K562 (cell line): ENCODE measurements at regions not wholly inside any gene's neighbourhood (a gene's known extent, or its start where the extent isn't known, plus 50 kb on each side); places are given as distances from the start of the nearest gene placed in this dataset.

ENCODE experiments used
- ATAC-seq: fragments of 200-7000 bp; cut with Tn5 transposase; 3 replicates; pipeline ENCODE4 v1.9.1; 2020; ENCODE audit warnings: moderate library complexity
- BruUV-seq: library from RNA; stranded (reverse); fragments of 400-500 nt; replicated peaks from 2 replicates; lab custom pipeline; 2021; lab: Mats Ljungman, UMichigan
- CTCF ChIA-PET: fragments of 300-600 bp; formaldehyde crosslinking; extraction: SDS; loops from one replicate; lab custom pipeline; 2021; ENCODE audit warnings: low intra/inter-chr PET ratio; lab: Yijun Ruan, JAX
- POLR2A ChIA-PET: fragments of 300-600, 350-650 bp; sonication (Branson Sonifier 250); formaldehyde crosslinking; extraction: SDS; loops from one replicate; lab custom pipeline; 2021; ENCODE audit warnings: antibody characterized with exemption, inconsistent platforms; lab: Yijun Ruan, JAX
- DNase-seq, 4 experiments: peaks; one replicate each; pipeline versions ENCODE4 v3.0.0 to v3.0.0-alpha.2; 2011 to 2018; ENCODE audit warnings: low spot score in 3 of 4, mixed read lengths in 3 of 4; ENCODE audit errors: extremely low read depth in 1 of 4
- FAIRE-seq: peaks from 2 replicates; lab custom pipeline; 2011; peaks lifted over from hg19 to GRCh38; lab: Jason Lieb, UNC
- H2AFZ ChIP-seq: 2 replicates; pipeline ENCODE4 v1.6.0; 2011; ENCODE audit warnings: low read depth, low read length, control low read depth, inconsistent platforms
- H3K27ac ChIP-seq: fragments of 200-600 bp; 3 replicates; pipeline ENCODE4 v1.8.0; 2011; ENCODE audit warnings: low read depth, mild to moderate bottlenecking, control low read depth, inconsistent platforms, low read length, moderate library complexity, mixed read lengths; ENCODE audit errors: extremely low read depth
- H3K27me3 ChIP-seq, 2 experiments: fragments of 300-600 bp in 1 of 2; 2 replicates in 1 of 2; 3 replicates in 1 of 2; pipeline versions ENCODE4 v1.6.0 to v1.8.0; 2011; ENCODE audit warnings: inconsistent platforms in 2 of 2, low read length in 2 of 2, mild to moderate bottlenecking in 1 of 2, mixed read lengths in 1 of 2, moderate library complexity in 1 of 2; ENCODE audit not compliant: control insufficient read depth in 2 of 2, insufficient read depth in 2 of 2
- H3K36me3 ChIP-seq: fragments of 300-600 bp; 3 replicates; pipeline ENCODE4 v1.8.0; 2011; ENCODE audit warnings: mild to moderate bottlenecking, low read length, inconsistent platforms; ENCODE audit not compliant: control insufficient read depth, insufficient read depth
- H3K4me1 ChIP-seq, 2 experiments: fragments of 200-600 bp in 1 of 2; replicated peaks in 1 of 2; 2 replicates in 1 of 2; 3 replicates in 1 of 2; pipeline versions ENCODE4 v1.5.1 to v1.8.0; 2011; ENCODE audit warnings: inconsistent platforms in 2 of 2, low read length in 2 of 2, mild to moderate bottlenecking in 1 of 2, mixed read lengths in 1 of 2, moderate library complexity in 1 of 2; ENCODE audit not compliant: control insufficient read depth in 2 of 2, insufficient read depth in 2 of 2
- H3K4me2 ChIP-seq: 2 replicates; pipeline ENCODE4 v1.6.1; 2011; ENCODE audit warnings: low read length, control low read depth, inconsistent platforms, mixed read lengths; ENCODE audit not compliant: insufficient read depth
- H3K4me3 ChIP-seq: fragments of 200-600 bp; sonication (generic), shearing (Covaris generic); 2 replicates; pipeline ENCODE4 v1.5.1; 2016; ENCODE audit warnings: control low read depth, inconsistent platforms
- H3K79me2 ChIP-seq: fragments of 200-600 bp; 3 replicates; pipeline ENCODE4 v1.8.0; 2011; ENCODE audit warnings: low read length, inconsistent platforms; ENCODE audit not compliant: control insufficient read depth, insufficient read depth
- H3K9ac ChIP-seq, 2 experiments: 2 replicates each; pipeline versions ENCODE4 v1.6.0 to v1.6.1; 2011; ENCODE audit warnings: low read depth in 2 of 2, low read length in 2 of 2, control low read depth in 1 of 2, inconsistent platforms in 1 of 2, mild to moderate bottlenecking in 1 of 2, mixed read lengths in 1 of 2; ENCODE audit not compliant: insufficient read depth in 1 of 2
- H3K9me1 ChIP-seq: one replicate; pipeline ENCODE4 v1.6.0; 2011; ENCODE audit warnings: inconsistent platforms, mild to moderate bottlenecking, low read length, moderate library complexity; ENCODE audit not compliant: control insufficient read depth, insufficient read depth
- H3K9me3 ChIP-seq: replicated peaks from 2 replicates; pipeline ENCODE4 v1.5.1; 2011; ENCODE audit warnings: low read depth, low read length, inconsistent platforms; ENCODE audit not compliant: control insufficient read depth, insufficient read depth
- H4K20me1 ChIP-seq: replicated peaks from 2 replicates; pipeline ENCODE4 v1.6.1; 2011; ENCODE audit warnings: low read length, inconsistent platforms, mixed read lengths; ENCODE audit not compliant: control insufficient read depth, insufficient read depth
- ATF4 ChIP-seq: fragments of 450-650 bp; formaldehyde crosslinking; IDR thresholded peaks from 2 replicates; pipeline ENCODE4 v1.4.0; 2022; ENCODE audit warnings: mild to moderate bottlenecking, moderate library complexity
- CEBPG ChIP-seq, 3 experiments: fragments of 200-800 bp in 1 of 3; sonication (Bioruptor generic) in 1 of 3; sonication (generic) in 1 of 3; formaldehyde crosslinking in 1 of 3; IDR thresholded peaks in 2 of 3; conservative IDR thresholded peaks in 1 of 3; 2 replicates each; pipeline versions ENCODE4 v1.6.1 to v1.8.0; 2016 to 2022; ENCODE audit warnings: missing compliant biosample characterization in 2 of 3, missing genetic modification characterization in 2 of 3, mild to moderate bottlenecking in 1 of 3, missing genetic modification reagents in 1 of 3
- CHAMP1 ChIP-seq: fragments of 450-650 bp; IDR thresholded peaks from 2 replicates; pipeline ENCODE4 v1.6.1; 2016; ENCODE audit warnings: mild to moderate bottlenecking
- DNMT1 ChIP-seq: fragments of 450-650 bp; IDR thresholded peaks from 2 replicates; pipeline ENCODE4 v1.6.1; 2016; ENCODE audit warnings: antibody characterized with exemption, mild to moderate bottlenecking
- GTF2A2 ChIP-seq: IDR thresholded peaks from 2 replicates; pipeline ENCODE4 v1.6.1; 2016; ENCODE audit warnings: mild to moderate bottlenecking, missing genetic modification characterization, missing compliant biosample characterization
- MBD1 ChIP-seq: fragments of 250-450 bp; sonication (Bioruptor Pico); IDR thresholded peaks from 2 replicates; pipeline ENCODE4 v1.8.0; 2022; ENCODE audit warnings: inconsistent platforms
- NFRKB ChIP-seq: fragments of 450-650 bp; IDR thresholded peaks from 2 replicates; pipeline ENCODE4 v1.6.1; 2016; ENCODE audit warnings: low read depth
- RCOR1 ChIP-seq, 2 experiments: IDR thresholded peaks; 2 replicates each; pipeline ENCODE4 v1.6.1; 2012; ENCODE audit warnings: low read depth in 2 of 2, low read length in 2 of 2, borderline replicate concordance in 1 of 2, improper control_type of control experiment in 1 of 2
- ZKSCAN1 ChIP-seq: fragments of 150-350 bp; IDR thresholded peaks from 2 replicates; pipeline ENCODE4 v1.6.1; 2016; ENCODE audit warnings: low read depth, low read length
- ZKSCAN8 ChIP-seq: fragments of 200-800 bp; sonication (Bioruptor generic); IDR thresholded peaks from 2 replicates; pipeline ENCODE4 v1.6.1; 2016; ENCODE audit warnings: missing genetic modification characterization, missing compliant biosample characterization
- ZNF347 ChIP-seq: fragments of 450-650 bp; formaldehyde crosslinking; IDR thresholded peaks from 2 replicates; pipeline ENCODE4 v1.4.0; 2020; ENCODE audit warnings: low read depth, mild to moderate bottlenecking, moderate library complexity
- WGBS: fragments of 100-300 bp; shearing (Covaris generic); methylation state at CpG from one replicate; pipeline ENCODE4 v1.1.6; 2016; ENCODE audit warnings: low coverage, mixed read lengths; ENCODE audit not compliant: insufficient coverage; ENCODE audit errors: missing lambda C conversion rate; 5-methylcytosine and 5-hydroxymethylcytosine counted together
- in situ Hi-C: fragments of 300-500 bp; cut with MboI; formaldehyde crosslinking; loops from 4 replicates; pipeline ENCODE4 v1.15.0; 2018; ENCODE audit warnings: inconsistent platforms, mixed read lengths
- intact Hi-C: fragments of 100-400 bp; cut with micrococcal nuclease; formaldehyde crosslinking; loops from 2 replicates; pipeline ENCODE4 v1.14.2; 2022

GRCh38 chr10:57754803-57755202 is 512.9 kb downstream of the IPMK start (continued):
- no peak for TF ChIP-seq ZKSCAN8
- TF ChIP-seq ZNF347 (CRISPR knock-in tag) = no peak
- TF ChIP-seq ZKSCAN1 = no peak

- WGBS = 0% methylated on average over 1 of the region's 1 CpG
Observed at GRCh38 chr10:57743711-57744110, 524.0 kb downstream of the IPMK start.

DNA sequence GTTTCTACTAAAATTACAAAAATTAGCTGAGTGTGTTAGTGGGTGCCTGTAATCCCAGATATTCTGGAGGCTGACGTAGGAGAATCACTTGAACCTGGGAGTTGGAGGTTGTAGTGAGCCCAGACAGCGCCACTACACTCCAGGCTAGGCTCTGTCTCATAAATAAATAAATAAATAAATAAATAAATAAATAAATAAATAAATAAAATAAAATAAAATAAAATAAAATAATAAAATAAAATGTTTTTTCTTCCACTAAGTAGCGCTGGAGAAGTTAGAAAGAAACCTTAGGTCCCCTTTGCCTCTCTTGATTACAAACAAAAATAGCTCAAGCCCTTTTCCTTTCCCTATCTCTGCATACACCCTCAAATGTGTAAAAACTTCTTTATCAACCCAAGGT is 525.9 kb downstream of the IPMK start:
- no peak overlapping the region for H2AFZ ChIP-seq
- ChIA-PET CTCF (no interaction called here), POLR2A (no interaction called here)
- no peak overlapping the region for H3K4me3 ChIP-seq
- ATAC-seq (no peak), FAIRE-seq (no peak), DNase-seq (no peak)
- in situ Hi-C loops = no loop called here
- no peaks in the 10 kb centered on the region for H3K27me3 ChIP-seq
- H3K9me1 ChIP-seq = no peaks in the 10 kb centered on the region
- no TSS peak for BruUV-seq
- intact Hi-C loops = no loop called here
- H3K27ac ChIP-seq = no peak overlapping the region
- H4K20me1 ChIP-seq = no peaks in the 10 kb centered on the region
- H3K9me3 ChIP-seq = 0 out of 2 replicates have a peak, but pooled peaks cover 1% of the 10 kb centered on the region
- no peaks in the 10 kb centered on the region for H3K79me2 ChIP-seq
- H3K4me1 ChIP-seq = no peaks in the 10 kb centered on the region
- no peaks in the 10 kb centered on the region for H3K36me3 ChIP-seq
- 0% methylated on average over 3 of the region's 3 CpGs for WGBS
- H3K4me2 ChIP-seq = no peak overlapping the region
- H3K9ac ChIP-seq = no peak overlapping the region
- no peak for TF ChIP-seq DNMT1
- no peak for TF ChIP-seq GTF2A2
- TF ChIP-seq NFRKB = no peak
- no peak for TF ChIP-seq ATF4 (CRISPR knock-in tag)
- TF ChIP-seq CHAMP1 = no peak
- no peak for TF ChIP-seq MBD1 (CRISPR knock-in tag)

More at GRCh38 chr10:57743711-57744110, 524.0 kb downstream of the IPMK start:
- intact Hi-C loops = no loop called here
- POLR2A ChIA-PET = no interaction called here
- Histone ChIP-seq H4K20me1 (no peaks in the 10 kb centered on the region), H3K4me3 (no peak overlapping the region), H3K27ac (no peak overlapping the region), H3K4me1 (no peaks in the 10 kb centered on the region), H3K36me3 (no peaks in the 10 kb centered on the region), H3K79me2 (no peaks in the 10 kb centered on the region), H3K27me3 (no peaks in the 10 kb centered on the region), H3K9me3 (no peaks in the 10 kb centered on the region), H2AFZ (no peak overlapping the region), H3K9me1 (no peaks in the 10 kb centered on the region), H3K9ac (no peak overlapping the region), H3K4me2 (no peak overlapping the region)
- no peak for DNase-seq
- FAIRE-seq = peak; percentile 49
- in situ Hi-C loops = no loop called here
- no TSS peak for BruUV-seq
- no peak for ATAC-seq
- CTCF ChIA-PET = no interaction called here
- TF ChIP-seq RCOR1 (IDR thresholded peaks at IDR 0.05; ENCODE audit: borderline replicate concordance in 1 of 2, low read depth in 2 of 2, low read length in 2 of 2) (no peak), CEBPG (CRISPR knock-in tag; IDR thresholded peaks at IDR 0.05) (no peak), CEBPG (tag; conservative IDR thresholded peaks at IDR 0.05 in 1 of 2, IDR thresholded peaks at IDR 0.05 in 1 of 2) (no peak)
